ENCODE measurements at regions not wholly inside any gene's neighbourhood (a gene's known extent, or its start where the extent isn't known, plus 50 kb on each side); places are given as distances from the start of the nearest gene placed in this dataset.
"Not testable (repeated sequence)": the region's sequence is repeated elsewhere in the genome, so short reads cannot be mapped to it uniquely, and the experiment has no call there.

- DNase-seq = no peak
These were observed 975.5 kb downstream of the OLFM4 start for GRCh38 chr13:54004026-54004699.

- no peak for DNase-seq
These were observed 987.9 kb downstream of the OLFM4 start for GRCh38 chr13:54016542-54016941.

GRCh38 chr13:54018485-54018884 lies 989.9 kb downstream of the OLFM4 start:
- no peak for DNase-seq

GRCh38 chr13:54029226-54029625 lies 1000.6 kb downstream of the OLFM4 start:
- peak; percentile 41 for DNase-seq

- DNase-seq = no peak
These were observed 1001.1 kb downstream of the OLFM4 start for GRCh38 chr13:54029720-54030119.

- no peak for DNase-seq
These were observed 1004.8 kb downstream of the OLFM4 start for GRCh38 chr13:54033323-54033861.

- DNase-seq = no peak
These were observed 1005.4 kb downstream of the OLFM4 start for GRCh38 chr13:54034047-54034446.

- not testable (repeated sequence) for DNase-seq
These were observed 1028.8 kb downstream of the OLFM4 start for GRCh38 chr13:54057416-54057815.

GRCh38 chr13:54069958-54070357 lies 1041.3 kb downstream of the OLFM4 start:
- DNase-seq = not testable (repeated sequence)

- no peak for DNase-seq
These were observed 1049.0 kb downstream of the OLFM4 start for GRCh38 chr13:54077569-54077968.

GRCh38 chr13:54078271-54078870 lies 1049.8 kb downstream of the OLFM4 start:
- DNase-seq = no peak

- not testable (repeated sequence) for DNase-seq
These were observed 1053.7 kb downstream of the OLFM4 start for GRCh38 chr13:54082309-54082708.

- DNase-seq = no peak
These were observed 1063.3 kb downstream of the OLFM4 start for GRCh38 chr13:54091884-54092283.

GRCh38 chr13:54092686-54093085 lies 1064.1 kb downstream of the OLFM4 start:
- no peak for DNase-seq

GRCh38 chr13:54110597-54110996 lies 1082.0 kb downstream of the OLFM4 start:
- no peak for DNase-seq

- DNase-seq = no peak
These were observed 1096.1 kb downstream of the OLFM4 start for GRCh38 chr13:54124700-54125099.

- not testable (repeated sequence) for DNase-seq
These were observed 1102.3 kb downstream of the OLFM4 start for GRCh38 chr13:54130931-54131330.

- DNase-seq = not testable (repeated sequence)
These were observed 1102.8 kb downstream of the OLFM4 start for GRCh38 chr13:54131433-54131832.

- DNase-seq = not testable (repeated sequence)
These were observed 1103.5 kb downstream of the OLFM4 start for GRCh38 chr13:54132127-54132526.

- not testable (repeated sequence) for DNase-seq
These were observed 1104.1 kb downstream of the OLFM4 start for GRCh38 chr13:54132720-54133119.

- DNase-seq = no peak
These were observed 1105.1 kb downstream of the OLFM4 start for GRCh38 chr13:54133746-54134145.

- DNase-seq = no peak
These were observed 1116.2 kb downstream of the OLFM4 start for GRCh38 chr13:54144828-54145227.

GRCh38 chr13:54150851-54151250 lies 1122.2 kb downstream of the OLFM4 start:
- DNase-seq = no peak

GRCh38 chr13:54162069-54162468 lies 1133.5 kb downstream of the OLFM4 start:
- DNase-seq = no peak

All from fibroblast of skin of scalp (primary cell).